Left ventricle myocardium inferior (tissue), 1 donor: ENCODE measurements at regions not wholly inside any gene's neighbourhood (a gene's known extent, or its start where the extent isn't known, plus 50 kb on each side); places are given as distances from the start of the nearest gene placed in this dataset.
"Not testable (repeated sequence)": the region's sequence is repeated elsewhere in the genome, so short reads cannot be mapped to it uniquely, and the experiment has no call there.

Experiments used
- DNase-seq: peaks from one replicate; pipeline ENCODE4 v3.0.0-alpha.2; 2020
- H3K27ac ChIP-seq: fragments of 200-600 bp; replicated peaks from 2 replicates; pipeline ENCODE4 v1.8.0; 2021
- H3K27me3 ChIP-seq: fragments of 200-600 bp; 2 replicates; pipeline ENCODE4 v1.8.0; 2021; ENCODE audit warnings: low read depth
- H3K36me3 ChIP-seq: fragments of 200-600 bp; 2 replicates; pipeline ENCODE4 v1.8.0; 2021
- H3K4me1 ChIP-seq: fragments of 200-600 bp; 2 replicates; pipeline ENCODE4 v1.8.0; 2021
- H3K4me3 ChIP-seq: fragments of 200-600 bp; 2 replicates; pipeline ENCODE4 v1.8.0; 2021; ENCODE audit warnings: mild to moderate bottlenecking, moderate library complexity
- H3K9me3 ChIP-seq: fragments of 200-600 bp; replicated peaks from 2 replicates; pipeline ENCODE4 v1.8.0; 2021
- CTCF ChIP-seq: fragments of 200-600 bp; IDR thresholded peaks from 2 replicates; pipeline ENCODE4 v1.8.0; 2021; ENCODE audit warnings: antibody characterized with exemption, mild to moderate bottlenecking, borderline replicate concordance
- intact Hi-C: fragments of 100-400 bp; cut with micrococcal nuclease; formaldehyde crosslinking; loops from one replicate; pipeline ENCODE4 v1.11.0; 2022
- donor health status: DM: no; HTN: yes; CAD: no; lungs with severe emphysema.

GRCh38 chr4:64095398-64095797, 313.9 kb downstream of the TECRL start:
- DNase-seq: no peak

DNA sequence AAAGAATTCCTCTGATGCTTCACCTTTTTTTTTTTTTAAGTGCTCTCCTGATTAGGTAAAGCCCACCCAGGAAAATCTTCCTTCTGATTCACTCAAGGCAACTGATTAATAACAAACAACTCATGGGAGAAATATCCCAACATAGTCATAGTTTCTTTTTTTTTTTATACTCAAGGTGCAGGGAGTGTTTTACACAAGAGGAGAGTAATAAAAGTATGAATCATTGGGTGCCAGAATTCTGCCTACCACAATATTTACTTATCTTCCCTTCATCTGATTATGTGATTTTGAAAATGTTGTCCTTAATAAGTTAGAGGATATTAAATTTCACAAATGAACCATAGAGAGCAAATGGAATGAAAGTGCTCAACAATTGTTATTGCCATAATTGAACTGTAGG, 329.9 kb downstream of the TECRL start:
- TF ChIP-seq CTCF: no peak
- Histone ChIP-seq H3K4me3 (no peak overlapping the region), H3K36me3 (no peaks in the 10 kb centered on the region), H3K9me3 (peaks cover 15% of the 10 kb centered on the region), H3K4me1 (no peaks in the 10 kb centered on the region), H3K27ac (no peak overlapping the region), H3K27me3 (no peaks in the 10 kb centered on the region)
- DNase-seq: no peak
- intact Hi-C loops: no loop called here

More at GRCh38 chr4:64095398-64095797, 313.9 kb downstream of the TECRL start:
- Histone ChIP-seq H3K4me1 (no peaks in the 10 kb centered on the region), H3K9me3 (no peaks in the 10 kb centered on the region), H3K36me3 (no peaks in the 10 kb centered on the region), H3K27ac (no peak overlapping the region), H3K27me3 (no peaks in the 10 kb centered on the region), H3K4me3 (no peak overlapping the region)
- TF ChIP-seq CTCF: no peak
- intact Hi-C loops: no loop called here

DNA sequence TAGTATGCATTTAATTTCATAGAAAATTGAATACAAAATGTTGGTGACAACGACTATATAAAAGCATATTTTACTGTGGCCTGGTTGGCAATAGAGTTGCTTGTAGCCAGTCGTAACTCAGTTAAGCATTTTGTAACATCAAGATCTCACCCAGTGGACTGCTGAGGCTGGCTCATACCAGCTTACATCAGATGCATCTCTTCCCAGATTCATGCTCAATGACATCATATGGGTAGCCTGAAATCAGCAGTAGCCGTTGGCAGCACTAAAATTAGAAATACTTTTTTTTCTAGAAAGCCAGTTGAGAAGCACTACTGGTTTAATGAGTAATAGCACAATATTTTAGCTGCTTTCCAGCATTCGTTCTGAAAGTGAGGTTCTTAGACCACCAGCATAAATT, 341.2 kb downstream of the TECRL start:
- Histone ChIP-seq H3K36me3 (no peaks in the 10 kb centered on the region), H3K9me3 (no peaks in the 10 kb centered on the region), H3K4me1 (no peaks in the 10 kb centered on the region), H3K4me3 (no peak overlapping the region), H3K27me3 (no peaks in the 10 kb centered on the region), H3K27ac (no peak overlapping the region)
- DNase-seq: no peak
- intact Hi-C loops: no loop called here
- TF ChIP-seq CTCF: no peak

DNA sequence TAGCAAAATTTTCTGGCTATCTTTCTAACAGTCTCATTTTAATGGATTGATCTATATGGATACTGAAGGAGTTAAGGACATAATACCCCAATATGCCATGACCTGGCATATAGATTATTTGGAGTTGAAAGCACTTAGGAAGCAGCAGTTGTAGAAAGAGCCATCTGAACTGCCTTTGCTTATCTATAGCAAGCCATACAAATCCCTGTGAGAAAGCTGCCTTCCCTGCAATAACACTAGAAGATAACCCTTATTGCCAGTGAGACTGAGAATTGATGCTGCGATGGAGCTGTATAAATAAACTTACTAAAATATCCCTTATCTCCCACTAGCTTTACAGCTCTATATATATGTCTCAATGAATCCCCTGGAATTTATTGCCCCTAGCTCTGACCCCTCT, 346.3 kb downstream of the TECRL start:
- Histone ChIP-seq H3K4me3 (no peak overlapping the region), H3K27me3 (no peaks in the 10 kb centered on the region), H3K4me1 (no peaks in the 10 kb centered on the region), H3K36me3 (no peaks in the 10 kb centered on the region), H3K27ac (no peak overlapping the region), H3K9me3 (peaks cover 6% of the 10 kb centered on the region)
- TF ChIP-seq CTCF: no peak
- no peak for DNase-seq
- intact Hi-C loops: no loop called here

GRCh38 chr4:64037033-64037432, 372.2 kb downstream of the TECRL start:
- H3K4me1 ChIP-seq, H3K27me3 ChIP-seq, intact Hi-C loops, H3K4me3 ChIP-seq, DNase-seq, H3K36me3 ChIP-seq, H3K27ac ChIP-seq: not testable (repeated sequence)
- peaks cover 46% of the 10 kb centered on the region for H3K9me3 ChIP-seq

- Histone ChIP-seq H3K4me3 (no peak overlapping the region), H3K4me1 (no peaks in the 10 kb centered on the region), H3K27ac (no peak overlapping the region), H3K9me3 (peaks cover 74% of the 10 kb centered on the region), H3K27me3 (no peaks in the 10 kb centered on the region), H3K36me3 (no peaks in the 10 kb centered on the region)
- intact Hi-C loops: no loop called here
- no peak for DNase-seq
- no peak for TF ChIP-seq CTCF
These were observed 386.7 kb downstream of the TECRL start for GRCh38 chr4:64022560-64022959.
